22Rv1 (cell line): ENCODE measurements at regions not wholly inside any gene's neighbourhood (a gene's known extent, or its start where the extent isn't known, plus 50 kb on each side); places are given as distances from the start of the nearest gene placed in this dataset.

Experiments
- CTCF ChIP-seq: fragments of 450-650 bp; IDR thresholded peaks from 2 replicates; pipeline ENCODE4 v1.5.1; 2017; ENCODE audit warnings: mild to moderate bottlenecking
- ZFX ChIP-seq: fragments of 450-650 bp; IDR thresholded peaks from 2 replicates; pipeline ENCODE4 v1.6.1; 2017; ENCODE audit warnings: antibody characterized with exemption, borderline replicate concordance

GRCh38 chr2:215506604-215506990 lies 70.7 kb upstream of the FN1 start:
- TF ChIP-seq CTCF (no peak), ZFX (no peak)
